ENCODE measurements at regions not wholly inside any gene's neighbourhood (a gene's known extent, or its start where the extent isn't known, plus 50 kb on each side); places are given as distances from the start of the nearest gene placed in this dataset.

GRCh38 chr12:84313323-84313675 is 599.3 kb downstream of the SLC6A15 start:
- TF ChIP-seq CTCF (IDR thresholded peaks at IDR 0.05; ENCODE audit: unreplicated experiment), result no peak
- Mint-ChIP-seq H3K36me3 (ENCODE audit: insufficient read depth) (no peaks in the 10 kb centered on the region), H3K4me3 (ENCODE audit: low read depth) (no peak overlapping the region), H3K4me1 (ENCODE audit: low read depth) (no peaks in the 10 kb centered on the region), H3K9me3 (ENCODE audit: low read depth) (no peaks in the 10 kb centered on the region), H3K27ac (no peak overlapping the region), H3K27me3 (no peaks in the 10 kb centered on the region)
- DNase-seq (ENCODE audit: low spot score, unreplicated experiment), result no peak

DNA sequence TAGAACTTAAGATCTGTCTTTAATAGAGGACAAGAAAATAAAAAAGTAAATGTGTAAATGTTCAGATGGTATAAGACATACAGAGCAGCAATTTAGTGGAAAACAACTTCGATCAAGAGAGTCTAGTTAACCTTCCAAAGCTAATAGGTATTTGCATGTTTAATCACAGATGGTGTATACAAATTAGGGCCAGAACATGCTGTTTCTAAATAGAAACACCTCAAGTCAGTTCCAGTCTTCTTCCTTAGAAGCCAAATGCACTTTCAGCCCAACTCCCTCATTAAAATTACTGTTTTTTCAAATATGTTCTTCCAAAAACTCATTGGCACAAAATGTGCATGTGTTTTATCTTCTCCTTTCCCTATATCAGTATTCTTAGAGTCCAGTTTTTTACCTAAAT is 604.4 kb downstream of the SLC6A15 start:
- no peaks in the 10 kb centered on the region for H3K36me3 Mint-ChIP-seq (ENCODE audit: insufficient read depth)
- no peak overlapping the region for H3K27ac Mint-ChIP-seq
- no peak for DNase-seq (ENCODE audit: low spot score, unreplicated experiment)
- no peaks in the 10 kb centered on the region for H3K27me3 Mint-ChIP-seq
- H3K9me3 Mint-ChIP-seq (ENCODE audit: low read depth), result no peaks in the 10 kb centered on the region
- no peak for TF ChIP-seq CTCF (IDR thresholded peaks at IDR 0.05; ENCODE audit: unreplicated experiment)
- H3K4me3 Mint-ChIP-seq (ENCODE audit: low read depth), result no peak overlapping the region
- no peaks in the 10 kb centered on the region for H3K4me1 Mint-ChIP-seq (ENCODE audit: low read depth)

- Mint-ChIP-seq H3K27me3 (no peaks in the 10 kb centered on the region), H3K9me3 (ENCODE audit: low read depth) (no peaks in the 10 kb centered on the region), H3K27ac (no peak overlapping the region), H3K4me1 (ENCODE audit: low read depth) (no peaks in the 10 kb centered on the region), H3K36me3 (ENCODE audit: insufficient read depth) (no peaks in the 10 kb centered on the region), H3K4me3 (ENCODE audit: low read depth) (no peak overlapping the region)
- no peak for DNase-seq (ENCODE audit: low spot score, unreplicated experiment)
- no peak for TF ChIP-seq CTCF (IDR thresholded peaks at IDR 0.05; ENCODE audit: unreplicated experiment)
These were observed 607.5 kb downstream of the SLC6A15 start for GRCh38 chr12:84305144-84305543.

GRCh38 chr12:84294246-84294645 is 618.4 kb downstream of the SLC6A15 start:
- H3K4me3 Mint-ChIP-seq (ENCODE audit: low read depth), result no peak overlapping the region
- no peaks in the 10 kb centered on the region for H3K36me3 Mint-ChIP-seq (ENCODE audit: insufficient read depth)
- no peak for TF ChIP-seq CTCF (IDR thresholded peaks at IDR 0.05; ENCODE audit: unreplicated experiment)
- no peak overlapping the region for H3K27ac Mint-ChIP-seq
- H3K9me3 Mint-ChIP-seq (ENCODE audit: low read depth), result peaks cover 12% of the 10 kb centered on the region
- DNase-seq (ENCODE audit: low spot score, unreplicated experiment), result no peak
- H3K4me1 Mint-ChIP-seq (ENCODE audit: low read depth), result peaks cover 2% of the 10 kb centered on the region
- H3K27me3 Mint-ChIP-seq, result no peaks in the 10 kb centered on the region

DNA sequence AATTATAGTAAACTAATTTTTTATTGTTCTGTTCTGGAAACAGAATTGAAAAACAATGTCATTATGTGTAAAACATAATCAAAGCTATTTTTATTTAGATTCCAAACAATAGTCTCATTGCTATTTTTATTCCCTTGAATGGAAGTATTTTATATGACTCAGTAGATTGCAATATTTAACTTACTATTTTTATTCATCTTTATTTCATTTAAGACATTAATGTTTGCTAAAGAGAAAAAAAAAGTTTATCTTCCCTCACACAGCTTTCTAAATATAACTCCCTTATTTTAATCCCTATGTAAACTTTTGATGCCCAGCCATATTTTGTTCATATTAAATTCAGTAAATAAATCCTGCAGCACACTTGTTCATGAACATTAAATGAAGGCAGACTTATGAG is 622.4 kb downstream of the SLC6A15 start:
- Mint-ChIP-seq H3K36me3 (ENCODE audit: insufficient read depth) (no peaks in the 10 kb centered on the region), H3K4me1 (ENCODE audit: low read depth) (peaks cover 2% of the 10 kb centered on the region), H3K4me3 (ENCODE audit: low read depth) (no peak overlapping the region), H3K9me3 (ENCODE audit: low read depth) (no peaks in the 10 kb centered on the region), H3K27me3 (no peaks in the 10 kb centered on the region), H3K27ac (no peak overlapping the region)
- no peak for DNase-seq (ENCODE audit: low spot score, unreplicated experiment)
- TF ChIP-seq CTCF (IDR thresholded peaks at IDR 0.05; ENCODE audit: unreplicated experiment), result no peak

Data from progenitor cell of endocrine pancreas (in vitro differentiated cells).